GM12878 (cell line): ENCODE measurements at regions not wholly inside any gene's neighbourhood (a gene's known extent, or its start where the extent isn't known, plus 50 kb on each side); places are given as distances from the start of the nearest gene placed in this dataset.

ENCODE experiments used
- ATAC-seq: fragments of 200-7000 bp; cut with Tn5 transposase; 3 replicates; pipeline ENCODE4 v1.9.1; 2020; ENCODE audit warnings: mild to moderate bottlenecking, moderate library complexity
- BruUV-seq: library from RNA; stranded (reverse); fragments of 400-500 nt; replicated peaks from 2 replicates; lab custom pipeline; 2021; lab: Mats Ljungman, UMichigan
- CTCF ChIA-PET: fragments of 300-600 bp; sonication (Branson Sonifier 250); formaldehyde crosslinking; extraction: SDS; loops from one replicate; lab custom pipeline; 2021; ENCODE audit warnings: inconsistent platforms; lab: Yijun Ruan, JAX
- POLR2A ChIA-PET: fragments of 350-600 bp; formaldehyde crosslinking; extraction: SDS; loops from one replicate; lab custom pipeline; 2021; ENCODE audit warnings: inconsistent platforms; lab: Charles Lee
- RAD21 ChIA-PET: fragments of 300-600 bp; sonication (Branson Sonifier 250); formaldehyde crosslinking; loops from one replicate; lab custom pipeline; 2023; ENCODE audit warnings: antibody characterized with exemption; ENCODE audit not compliant: unreplicated experiment; lab: Charles Lee
- SMC1A ChIA-PET: fragments of 300-600 bp; sonication (Branson Sonifier 250); formaldehyde crosslinking; loops from one replicate; lab custom pipeline; 2023; ENCODE audit not compliant: unreplicated experiment, uncharacterized antibody; lab: Charles Lee
- DNase-seq: peaks from one replicate; pipeline ENCODE4 v3.0.0-alpha.2; 2011; ENCODE audit warnings: low read depth, low spot score
- FAIRE-seq: peaks from 3 replicates; lab custom pipeline; 2011; peaks lifted over from hg19 to GRCh38; lab: Jason Lieb, UNC
- H2AFZ ChIP-seq: 2 replicates; pipeline ENCODE4 v1.6.0; 2011; ENCODE audit warnings: low read depth, low read length, control low read depth; ENCODE audit not compliant: control insufficient read depth
- H3K27ac ChIP-seq: 2 replicates; pipeline ENCODE4 v1.5.1; 2011; ENCODE audit warnings: control low read depth; ENCODE audit not compliant: control insufficient read depth, insufficient read depth
- H3K27me3 ChIP-seq, 2 experiments: replicated peaks in 1 of 2; 2 replicates each; pipeline versions ENCODE4 v1.6.0 to v1.6.1; 2011; ENCODE audit warnings: low read length in 1 of 2; ENCODE audit not compliant: control insufficient read depth in 2 of 2, insufficient read depth in 2 of 2
- H3K36me3 ChIP-seq, 2 experiments: 2 replicates each; pipeline ENCODE4 v1.5.1; 2011; ENCODE audit warnings: low read length in 1 of 2; ENCODE audit not compliant: control insufficient read depth in 2 of 2, insufficient read depth in 2 of 2
- H3K4me1 ChIP-seq: 2 replicates; pipeline ENCODE4 v1.6.1; 2011; ENCODE audit warnings: mild to moderate bottlenecking, low read length, moderate library complexity, mixed read lengths; ENCODE audit not compliant: control insufficient read depth, insufficient read depth
- H3K4me2 ChIP-seq: 2 replicates; pipeline ENCODE4 v1.6.0; 2011; ENCODE audit warnings: control low read depth; ENCODE audit not compliant: control insufficient read depth, insufficient read depth
- H3K4me3 ChIP-seq: fragments of 200-600 bp; sonication (generic); 2 replicates; pipeline ENCODE4 v1.5.1; 2016
- H3K79me2 ChIP-seq: 2 replicates; pipeline ENCODE4 v1.6.0; 2011; ENCODE audit warnings: low read length; ENCODE audit not compliant: control insufficient read depth, insufficient read depth
- H3K9ac ChIP-seq: 2 replicates; pipeline ENCODE4 v1.8.0; 2011; ENCODE audit warnings: low read length, control low read depth, mixed read lengths; ENCODE audit not compliant: control insufficient read depth, insufficient read depth
- H3K9me3 ChIP-seq: replicated peaks from 3 replicates; pipeline ENCODE4 v1.5.1; 2011; ENCODE audit warnings: mild to moderate bottlenecking, low read length; ENCODE audit not compliant: control insufficient read depth, insufficient read depth
- H4K20me1 ChIP-seq: 2 replicates; pipeline ENCODE4 v1.6.0; 2011; ENCODE audit not compliant: control insufficient read depth, insufficient read depth
- BRCA1 ChIP-seq: IDR thresholded peaks from 2 replicates; pipeline ENCODE4 v1.6.1; 2011; ENCODE audit warnings: low read depth, low read length, improper control_type of control experiment
- MXI1 ChIP-seq: fragments of 150-350 bp; IDR thresholded peaks from 2 replicates; pipeline ENCODE4 v1.6.1; 2011; ENCODE audit warnings: low read depth, mild to moderate bottlenecking, inconsistent platforms, low read length, improper control_type of control experiment
- NFXL1 ChIP-seq: fragments of 450-650 bp; IDR thresholded peaks from 2 replicates; pipeline ENCODE4 v1.6.1; 2017; ENCODE audit warnings: antibody characterized with exemption, mild to moderate bottlenecking, borderline replicate concordance
- NR2C2 ChIP-seq: IDR thresholded peaks from 2 replicates; pipeline ENCODE4 v1.6.1; 2011; ENCODE audit warnings: borderline replicate concordance, low read depth; ENCODE audit not compliant: control insufficient read depth, insufficient read length
- RAD21 ChIP-seq: IDR thresholded peaks from 2 replicates; pipeline ENCODE4 v1.6.1; 2011; ENCODE audit warnings: mild to moderate bottlenecking, low read depth, low read length, moderate library complexity; ENCODE audit not compliant: insufficient read depth
- TBL1XR1 ChIP-seq: IDR thresholded peaks from 2 replicates; pipeline ENCODE4 v1.6.1; 2012; ENCODE audit warnings: low read depth, low read length, improper control_type of control experiment
- ZNF24 ChIP-seq: fragments of 450-650 bp; IDR thresholded peaks from 2 replicates; pipeline ENCODE4 v1.6.1; 2017; ENCODE audit warnings: antibody characterized with exemption, mild to moderate bottlenecking
- WGBS: methylation state at CpG from one replicate; pipeline ENCODE4 v1.1.6; 2016; ENCODE audit warnings: low lambda C conversion rate; ENCODE audit not compliant: insufficient replicate concordance, insufficient coverage; ENCODE audit errors: missing lambda C conversion rate; 5-methylcytosine and 5-hydroxymethylcytosine counted together
- in situ Hi-C: fragments of 300-500 bp; cut with MboI; formaldehyde crosslinking; loops from 9 replicates; pipeline ENCODE4 v1.14.3; 2018; ENCODE audit warnings: mixed read lengths
- intact Hi-C: fragments of 100-400 bp; cut with micrococcal nuclease; formaldehyde crosslinking; loops from one replicate; pipeline ENCODE4 v1.14.2; 2022; ENCODE audit not compliant: unreplicated experiment
- TF ChIP-seq, protein P1 (sequence below): fragments of 450-650 bp; IDR thresholded peaks from 2 replicates; pipeline ENCODE4 v1.6.1; 2016; ENCODE audit warnings: mild to moderate bottlenecking, moderate library complexity, borderline replicate concordance
- TF ChIP-seq, protein P2 (sequence below): IDR thresholded peaks from 2 replicates; pipeline ENCODE4 v1.6.1; 2011; ENCODE audit warnings: mild to moderate bottlenecking, low read depth, low read length, moderate library complexity; ENCODE audit not compliant: insufficient replicate concordance
- TF ChIP-seq, protein P3 (sequence below): IDR thresholded peaks from 2 replicates; pipeline ENCODE4 v1.6.1; 2012; ENCODE audit warnings: improper control_type of control experiment, low read depth, low read length; ENCODE audit not compliant: insufficient replicate concordance
- TF ChIP-seq, protein P4 (sequence below): fragments of 450-650 bp; IDR thresholded peaks from 2 replicates; pipeline ENCODE4 v1.6.1; 2014; ENCODE audit warnings: mild to moderate bottlenecking

DNA sequence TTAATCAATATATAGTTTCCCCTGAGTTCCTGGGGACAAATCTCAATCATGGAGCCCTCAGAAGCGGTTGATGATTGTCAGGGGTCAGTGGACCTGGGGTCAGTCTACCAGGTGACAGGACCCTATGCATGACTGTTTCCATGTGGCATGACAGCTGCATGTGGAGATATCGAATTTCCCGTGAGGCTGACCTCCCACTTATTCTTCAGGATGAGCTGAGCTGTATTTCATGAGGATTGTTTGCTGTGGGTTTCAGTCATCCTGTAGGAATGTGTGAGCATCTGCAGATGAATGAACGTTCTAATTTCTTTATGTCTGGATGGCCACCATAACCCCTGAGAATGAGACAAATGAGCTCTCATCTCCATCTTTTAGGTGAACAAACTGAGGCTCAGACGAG lies 93.0 kb upstream of the HES1 start:
- H3K9ac ChIP-seq = no peak overlapping the region
- 79% methylated on average over 5 of the region's 5 CpGs for WGBS
- H4K20me1 ChIP-seq = no peaks in the 10 kb centered on the region
- H3K9me3 ChIP-seq = no peaks in the 10 kb centered on the region
- intact Hi-C loops (no loop called here), in situ Hi-C loops (no loop called here)
- no peak for FAIRE-seq
- H3K27ac ChIP-seq = no peak overlapping the region
- POLR2A ChIA-PET = no interaction called here
- RAD21 ChIA-PET = interaction anchor here (0.6 kb wide), 1 partner anchor 39 kb away, joined by 3 read pairs; no protein-coding TSS in a partner anchor
- H3K4me1 ChIP-seq = peaks cover 9% of the 10 kb centered on the region; the same call in 1 of the 2 replicates
- no peak overlapping the region for H3K4me3 ChIP-seq
- H3K36me3 ChIP-seq = no peaks in the 10 kb centered on the region
- SMC1A ChIA-PET = no interaction called here
- H3K4me2 ChIP-seq = no peak overlapping the region
- DNase-seq = no peak
- CTCF ChIA-PET = no interaction called here
- ATAC-seq = no peak
- H3K79me2 ChIP-seq = no peaks in the 10 kb centered on the region
- no TSS peak for BruUV-seq
- H3K27me3 ChIP-seq = no peaks in the 10 kb centered on the region
- H2AFZ ChIP-seq = no peak overlapping the region
- TF ChIP-seq, protein P1, sequence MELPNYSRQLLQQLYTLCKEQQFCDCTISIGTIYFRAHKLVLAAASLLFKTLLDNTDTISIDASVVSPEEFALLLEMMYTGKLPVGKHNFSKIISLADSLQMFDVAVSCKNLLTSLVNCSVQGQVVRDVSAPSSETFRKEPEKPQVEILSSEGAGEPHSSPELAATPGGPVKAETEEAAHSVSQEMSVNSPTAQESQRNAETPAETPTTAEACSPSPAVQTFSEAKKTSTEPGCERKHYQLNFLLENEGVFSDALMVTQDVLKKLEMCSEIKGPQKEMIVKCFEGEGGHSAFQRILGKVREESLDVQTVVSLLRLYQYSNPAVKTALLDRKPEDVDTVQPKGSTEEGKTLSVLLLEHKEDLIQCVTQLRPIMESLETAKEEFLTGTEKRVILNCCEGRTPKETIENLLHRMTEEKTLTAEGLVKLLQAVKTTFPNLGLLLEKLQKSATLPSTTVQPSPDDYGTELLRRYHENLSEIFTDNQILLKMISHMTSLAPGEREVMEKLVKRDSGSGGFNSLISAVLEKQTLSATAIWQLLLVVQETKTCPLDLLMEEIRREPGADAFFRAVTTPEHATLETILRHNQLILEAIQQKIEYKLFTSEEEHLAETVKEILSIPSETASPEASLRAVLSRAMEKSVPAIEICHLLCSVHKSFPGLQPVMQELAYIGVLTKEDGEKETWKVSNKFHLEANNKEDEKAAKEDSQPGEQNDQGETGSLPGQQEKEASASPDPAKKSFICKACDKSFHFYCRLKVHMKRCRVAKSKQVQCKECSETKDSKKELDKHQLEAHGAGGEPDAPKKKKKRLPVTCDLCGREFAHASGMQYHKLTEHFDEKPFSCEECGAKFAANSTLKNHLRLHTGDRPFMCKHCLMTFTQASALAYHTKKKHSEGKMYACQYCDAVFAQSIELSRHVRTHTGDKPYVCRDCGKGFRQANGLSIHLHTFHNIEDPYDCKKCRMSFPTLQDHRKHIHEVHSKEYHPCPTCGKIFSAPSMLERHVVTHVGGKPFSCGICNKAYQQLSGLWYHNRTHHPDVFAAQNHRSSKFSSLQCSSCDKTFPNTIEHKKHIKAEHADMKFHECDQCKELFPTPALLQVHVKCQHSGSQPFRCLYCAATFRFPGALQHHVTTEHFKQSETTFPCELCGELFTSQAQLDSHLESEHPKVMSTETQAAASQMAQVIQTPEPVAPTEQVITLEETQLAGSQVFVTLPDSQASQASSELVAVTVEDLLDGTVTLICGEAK = no peak
- TF ChIP-seq RAD21 (no peak), TBL1XR1 (no peak), NR2C2 (no peak), BRCA1 (no peak), ZNF24 (no peak), MXI1 (no peak), NFXL1 (no peak)
- TF ChIP-seq, protein P2, sequence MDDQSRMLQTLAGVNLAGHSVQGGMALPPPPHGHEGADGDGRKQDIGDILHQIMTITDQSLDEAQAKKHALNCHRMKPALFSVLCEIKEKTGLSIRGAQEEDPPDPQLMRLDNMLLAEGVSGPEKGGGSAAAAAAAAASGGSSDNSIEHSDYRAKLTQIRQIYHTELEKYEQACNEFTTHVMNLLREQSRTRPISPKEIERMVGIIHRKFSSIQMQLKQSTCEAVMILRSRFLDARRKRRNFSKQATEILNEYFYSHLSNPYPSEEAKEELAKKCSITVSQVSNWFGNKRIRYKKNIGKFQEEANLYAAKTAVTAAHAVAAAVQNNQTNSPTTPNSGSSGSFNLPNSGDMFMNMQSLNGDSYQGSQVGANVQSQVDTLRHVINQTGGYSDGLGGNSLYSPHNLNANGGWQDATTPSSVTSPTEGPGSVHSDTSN = no peak
- TF ChIP-seq, protein P3, sequence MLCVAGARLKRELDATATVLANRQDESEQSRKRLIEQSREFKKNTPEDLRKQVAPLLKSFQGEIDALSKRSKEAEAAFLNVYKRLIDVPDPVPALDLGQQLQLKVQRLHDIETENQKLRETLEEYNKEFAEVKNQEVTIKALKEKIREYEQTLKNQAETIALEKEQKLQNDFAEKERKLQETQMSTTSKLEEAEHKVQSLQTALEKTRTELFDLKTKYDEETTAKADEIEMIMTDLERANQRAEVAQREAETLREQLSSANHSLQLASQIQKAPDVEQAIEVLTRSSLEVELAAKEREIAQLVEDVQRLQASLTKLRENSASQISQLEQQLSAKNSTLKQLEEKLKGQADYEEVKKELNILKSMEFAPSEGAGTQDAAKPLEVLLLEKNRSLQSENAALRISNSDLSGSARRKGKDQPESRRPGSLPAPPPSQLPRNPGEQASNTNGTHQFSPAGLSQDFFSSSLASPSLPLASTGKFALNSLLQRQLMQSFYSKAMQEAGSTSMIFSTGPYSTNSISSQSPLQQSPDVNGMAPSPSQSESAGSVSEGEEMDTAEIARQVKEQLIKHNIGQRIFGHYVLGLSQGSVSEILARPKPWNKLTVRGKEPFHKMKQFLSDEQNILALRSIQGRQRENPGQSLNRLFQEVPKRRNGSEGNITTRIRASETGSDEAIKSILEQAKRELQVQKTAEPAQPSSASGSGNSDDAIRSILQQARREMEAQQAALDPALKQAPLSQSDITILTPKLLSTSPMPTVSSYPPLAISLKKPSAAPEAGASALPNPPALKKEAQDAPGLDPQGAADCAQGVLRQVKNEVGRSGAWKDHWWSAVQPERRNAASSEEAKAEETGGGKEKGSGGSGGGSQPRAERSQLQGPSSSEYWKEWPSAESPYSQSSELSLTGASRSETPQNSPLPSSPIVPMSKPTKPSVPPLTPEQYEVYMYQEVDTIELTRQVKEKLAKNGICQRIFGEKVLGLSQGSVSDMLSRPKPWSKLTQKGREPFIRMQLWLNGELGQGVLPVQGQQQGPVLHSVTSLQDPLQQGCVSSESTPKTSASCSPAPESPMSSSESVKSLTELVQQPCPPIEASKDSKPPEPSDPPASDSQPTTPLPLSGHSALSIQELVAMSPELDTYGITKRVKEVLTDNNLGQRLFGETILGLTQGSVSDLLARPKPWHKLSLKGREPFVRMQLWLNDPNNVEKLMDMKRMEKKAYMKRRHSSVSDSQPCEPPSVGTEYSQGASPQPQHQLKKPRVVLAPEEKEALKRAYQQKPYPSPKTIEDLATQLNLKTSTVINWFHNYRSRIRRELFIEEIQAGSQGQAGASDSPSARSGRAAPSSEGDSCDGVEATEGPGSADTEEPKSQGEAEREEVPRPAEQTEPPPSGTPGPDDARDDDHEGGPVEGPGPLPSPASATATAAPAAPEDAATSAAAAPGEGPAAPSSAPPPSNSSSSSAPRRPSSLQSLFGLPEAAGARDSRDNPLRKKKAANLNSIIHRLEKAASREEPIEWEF = no peak
- TF ChIP-seq, protein P4, sequence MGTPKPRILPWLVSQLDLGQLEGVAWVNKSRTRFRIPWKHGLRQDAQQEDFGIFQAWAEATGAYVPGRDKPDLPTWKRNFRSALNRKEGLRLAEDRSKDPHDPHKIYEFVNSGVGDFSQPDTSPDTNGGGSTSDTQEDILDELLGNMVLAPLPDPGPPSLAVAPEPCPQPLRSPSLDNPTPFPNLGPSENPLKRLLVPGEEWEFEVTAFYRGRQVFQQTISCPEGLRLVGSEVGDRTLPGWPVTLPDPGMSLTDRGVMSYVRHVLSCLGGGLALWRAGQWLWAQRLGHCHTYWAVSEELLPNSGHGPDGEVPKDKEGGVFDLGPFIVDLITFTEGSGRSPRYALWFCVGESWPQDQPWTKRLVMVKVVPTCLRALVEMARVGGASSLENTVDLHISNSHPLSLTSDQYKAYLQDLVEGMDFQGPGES = no peak
